ENCODE measurements at regions not wholly inside any gene's neighbourhood (a gene's known extent, or its start where the extent isn't known, plus 50 kb on each side); places are given as distances from the start of the nearest gene placed in this dataset.
A peak's percentile ranks its signal among the peaks of the same experiment; 100 is the strongest.

DNA sequence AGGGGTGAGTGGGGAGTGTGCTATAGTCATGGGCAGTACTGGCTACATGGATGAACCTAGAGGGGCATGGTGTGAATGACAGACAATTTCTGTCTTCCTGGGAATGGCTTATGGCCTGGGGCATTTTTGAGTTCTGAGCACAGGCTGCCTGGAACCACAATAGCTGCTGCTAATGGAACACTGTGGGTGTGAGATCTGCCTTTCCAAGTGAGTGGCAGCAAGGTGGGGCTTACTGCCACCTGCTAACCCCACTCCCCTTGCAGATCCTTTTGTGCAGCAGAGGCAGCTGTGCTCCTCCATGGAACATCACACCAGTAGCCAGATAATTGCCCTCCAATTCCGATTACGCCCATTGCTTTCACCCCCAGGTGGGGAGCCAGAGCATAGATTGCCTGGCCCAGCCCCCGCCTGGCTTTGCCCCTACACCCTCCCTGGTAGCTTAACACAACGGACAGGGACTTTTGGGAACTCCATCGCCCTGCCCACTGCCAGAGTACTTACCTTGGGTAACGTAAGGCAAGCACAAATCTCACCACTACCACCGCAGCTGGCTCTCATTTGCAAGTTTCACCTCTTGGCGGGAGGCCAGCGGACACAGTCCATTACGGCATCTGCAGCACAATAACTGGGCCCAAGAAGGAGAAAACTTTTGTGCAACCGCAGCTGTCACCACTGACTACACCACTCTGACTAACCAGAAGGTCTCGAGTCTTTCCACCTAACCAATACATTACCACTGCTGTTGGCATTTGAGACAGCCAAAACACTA, 421.2 kb upstream of the NWD2 start:
- no peak overlapping the region for H3K4me3 ChIP-seq
- H3K36me3 ChIP-seq: no peaks in the 10 kb centered on the region
- DNase-seq: peak; percentile 75 to 79
- no peak overlapping the region for H3K27ac ChIP-seq
- H3K4me1 ChIP-seq: peaks cover 3% of the 10 kb centered on the region; the same call in 1 of the 2 replicates
- no peaks in the 10 kb centered on the region for H3K9me3 ChIP-seq (replicated peaks)
- 0 out of 2 replicates have a peak, but pooled peaks cover 3% of the 10 kb centered on the region for H3K27me3 ChIP-seq

DNA sequence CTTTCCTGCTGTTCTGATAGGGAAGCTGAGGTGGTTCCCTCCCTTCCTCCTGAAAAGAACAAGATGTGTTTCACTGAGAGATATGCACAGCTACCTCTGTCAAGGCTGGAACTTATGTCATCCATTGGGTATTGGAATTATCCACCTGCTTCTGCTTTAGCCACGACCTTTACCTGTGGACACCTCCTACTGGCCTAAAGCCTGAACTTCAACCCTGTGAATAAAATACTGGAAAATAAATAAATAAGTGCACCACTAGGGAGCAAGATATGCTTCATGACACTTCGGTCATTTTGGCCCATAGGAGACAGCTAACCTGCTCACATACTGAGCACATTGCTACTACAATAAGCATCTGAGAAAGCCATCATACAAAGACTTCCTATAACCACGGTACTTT, 419.9 kb upstream of the NWD2 start:
- Histone ChIP-seq H3K27me3 (0 out of 2 replicates have a peak, but pooled peaks cover 3% of the 10 kb centered on the region), H3K27ac (no peak overlapping the region), H3K36me3 (no peaks in the 10 kb centered on the region), H3K4me3 (no peak overlapping the region), H3K4me1 (peaks cover 3% of the 10 kb centered on the region; the same call in 1 of the 2 replicates), H3K9me3 (replicated peaks) (no peaks in the 10 kb centered on the region)
- peak in 1 of 2 experiments; percentile 4 for DNase-seq

DNA sequence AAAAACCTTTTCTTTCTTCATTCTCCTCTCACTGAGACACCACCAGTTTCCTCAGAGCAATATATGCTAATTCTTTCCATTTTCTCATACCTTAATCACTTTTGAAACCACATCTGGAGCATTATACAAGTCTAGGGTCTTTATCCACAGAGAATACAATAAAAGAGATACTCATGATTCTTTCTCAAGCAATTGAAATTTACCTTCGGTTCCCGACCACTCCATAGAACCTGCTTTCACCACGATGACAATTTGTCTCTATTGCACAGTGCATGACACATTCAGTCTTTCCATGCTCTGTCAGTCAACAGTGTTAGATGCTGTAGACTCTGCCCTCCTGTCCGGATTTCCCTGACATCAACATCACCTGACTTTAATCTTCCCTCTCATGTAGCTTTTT, 409.3 kb upstream of the NWD2 start:
- Histone ChIP-seq H3K27me3 (peaks cover 5% of the 10 kb centered on the region; the same call in 1 of the 2 replicates), H3K27ac (no peak overlapping the region), H3K36me3 (no peaks in the 10 kb centered on the region), H3K9me3 (replicated peaks) (no peaks in the 10 kb centered on the region), H3K4me1 (no peaks in the 10 kb centered on the region), H3K4me3 (no peak overlapping the region)
- DNase-seq: no peak

- Histone ChIP-seq H3K36me3 (no peaks in the 10 kb centered on the region), H3K4me1 (no peaks in the 10 kb centered on the region), H3K27me3 (no peaks in the 10 kb centered on the region), H3K4me3 (no peak overlapping the region), H3K9me3 (replicated peaks) (no peaks in the 10 kb centered on the region), H3K27ac (no peak overlapping the region)
- DNase-seq: no peak
Measured at GRCh38 chr4:36841583-36842326, 402.8 kb upstream of the NWD2 start.

DNA sequence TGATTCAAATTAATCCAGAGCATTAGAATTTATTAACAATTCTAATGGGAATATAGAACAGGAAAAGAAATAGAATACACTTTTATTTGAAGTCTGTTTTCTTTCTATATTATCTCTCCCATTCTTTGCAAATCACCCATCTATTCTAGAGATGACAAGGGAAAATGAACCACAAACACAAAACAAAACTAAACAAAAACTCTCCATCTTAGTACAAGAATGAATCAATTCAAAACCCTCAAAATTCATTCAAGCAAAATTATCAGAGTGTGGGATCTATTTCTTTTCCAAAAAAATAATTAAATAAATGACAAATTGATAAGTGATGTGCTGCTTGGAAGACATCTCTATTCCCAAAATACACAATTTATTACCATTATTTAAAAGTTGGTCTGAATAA, 400.1 kb upstream of the NWD2 start:
- Histone ChIP-seq H3K4me3 (no peak overlapping the region), H3K27me3 (no peaks in the 10 kb centered on the region), H3K9me3 (replicated peaks) (no peaks in the 10 kb centered on the region), H3K4me1 (no peaks in the 10 kb centered on the region), H3K36me3 (no peaks in the 10 kb centered on the region), H3K27ac (no peak overlapping the region)
- no peak for DNase-seq

- Histone ChIP-seq H3K4me1 (no peaks in the 10 kb centered on the region), H3K27ac (no peak overlapping the region), H3K4me3 (no peak overlapping the region), H3K9me3 (replicated peaks) (no peaks in the 10 kb centered on the region), H3K36me3 (no peaks in the 10 kb centered on the region), H3K27me3 (no peaks in the 10 kb centered on the region)
- DNase-seq: no peak
Measured at GRCh38 chr4:36852856-36853255, 391.7 kb upstream of the NWD2 start.

DNA sequence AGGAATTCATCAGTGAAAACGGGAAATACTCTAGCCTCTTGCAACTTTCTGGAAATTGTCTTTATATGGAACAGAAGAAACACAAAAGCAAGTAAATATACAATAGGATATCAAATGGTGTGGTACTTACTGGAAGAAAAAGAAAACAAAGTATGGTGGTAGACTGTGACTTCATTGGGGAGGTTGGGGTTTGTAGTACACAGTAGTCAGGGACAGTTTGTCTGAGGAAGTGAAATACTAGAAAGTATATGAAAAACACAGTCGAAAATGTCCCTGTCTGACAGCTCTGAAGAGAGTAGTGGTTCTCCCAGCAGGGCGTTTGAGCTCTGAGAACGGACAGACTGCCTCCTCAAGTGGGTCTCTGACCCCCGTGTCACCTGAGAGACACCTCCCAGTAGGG, 390.0 kb upstream of the NWD2 start:
- Histone ChIP-seq H3K36me3 (no peaks in the 10 kb centered on the region), H3K4me3 (no peak overlapping the region), H3K9me3 (replicated peaks) (no peaks in the 10 kb centered on the region), H3K4me1 (no peaks in the 10 kb centered on the region), H3K27me3 (no peaks in the 10 kb centered on the region), H3K27ac (no peak overlapping the region)
- DNase-seq: no peak

DNA sequence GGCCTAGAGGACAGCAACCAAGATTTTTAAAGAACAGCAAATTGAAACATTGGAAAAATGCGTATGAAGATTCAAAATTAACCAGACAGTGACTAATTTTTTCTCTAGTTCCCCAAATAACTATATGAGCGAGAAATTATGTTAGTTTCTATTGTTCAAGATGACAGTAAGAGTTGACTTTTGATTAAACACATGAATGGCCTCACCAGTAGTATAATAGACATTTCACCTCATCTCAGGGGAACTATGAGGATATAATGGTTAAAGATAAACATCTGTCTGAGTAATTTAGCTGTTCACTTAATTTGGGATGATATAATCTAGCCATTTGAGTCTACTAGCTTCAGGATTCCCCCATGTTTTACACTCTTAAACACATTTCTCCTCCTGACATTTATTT, 380.9 kb upstream of the NWD2 start:
- no peaks in the 10 kb centered on the region for H3K27me3 ChIP-seq
- no peak overlapping the region for H3K27ac ChIP-seq
- no peak overlapping the region for H3K4me3 ChIP-seq
- DNase-seq: no peak
- H3K9me3 ChIP-seq (replicated peaks): no peaks in the 10 kb centered on the region
- no peaks in the 10 kb centered on the region for H3K36me3 ChIP-seq
- no peaks in the 10 kb centered on the region for H3K4me1 ChIP-seq

GRCh38 chr4:36870121-36870520, 374.4 kb upstream of the NWD2 start:
- Histone ChIP-seq H3K9me3 (replicated peaks) (no peaks in the 10 kb centered on the region), H3K4me3 (no peak overlapping the region), H3K4me1 (no peaks in the 10 kb centered on the region), H3K36me3 (no peaks in the 10 kb centered on the region), H3K27me3 (no peaks in the 10 kb centered on the region), H3K27ac (no peak overlapping the region)
- DNase-seq: no peak

DNA sequence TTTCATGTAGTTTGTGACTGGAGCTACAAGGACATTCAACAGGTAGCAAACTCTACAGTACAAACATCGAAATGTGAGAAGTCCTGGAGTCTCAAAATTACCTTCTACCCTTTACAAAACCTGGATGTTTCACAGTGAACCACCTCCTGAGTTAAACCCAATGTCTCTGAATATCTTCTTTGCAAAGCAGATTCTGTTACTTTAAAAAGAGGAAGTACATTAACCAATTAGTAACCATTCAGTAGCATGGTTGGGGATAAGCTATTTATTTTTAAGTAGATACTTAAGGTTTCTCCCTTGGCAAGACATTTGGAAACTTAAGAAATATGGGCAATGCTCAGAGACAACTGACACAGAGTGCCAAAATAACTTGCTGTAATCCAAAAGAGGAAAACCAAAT, 371.9 kb upstream of the NWD2 start:
- no peaks in the 10 kb centered on the region for H3K4me1 ChIP-seq
- H3K36me3 ChIP-seq: no peaks in the 10 kb centered on the region
- H3K9me3 ChIP-seq (replicated peaks): no peaks in the 10 kb centered on the region
- no peak overlapping the region for H3K4me3 ChIP-seq
- H3K27me3 ChIP-seq: no peaks in the 10 kb centered on the region
- no peak overlapping the region for H3K27ac ChIP-seq
- no peak for DNase-seq

DNA sequence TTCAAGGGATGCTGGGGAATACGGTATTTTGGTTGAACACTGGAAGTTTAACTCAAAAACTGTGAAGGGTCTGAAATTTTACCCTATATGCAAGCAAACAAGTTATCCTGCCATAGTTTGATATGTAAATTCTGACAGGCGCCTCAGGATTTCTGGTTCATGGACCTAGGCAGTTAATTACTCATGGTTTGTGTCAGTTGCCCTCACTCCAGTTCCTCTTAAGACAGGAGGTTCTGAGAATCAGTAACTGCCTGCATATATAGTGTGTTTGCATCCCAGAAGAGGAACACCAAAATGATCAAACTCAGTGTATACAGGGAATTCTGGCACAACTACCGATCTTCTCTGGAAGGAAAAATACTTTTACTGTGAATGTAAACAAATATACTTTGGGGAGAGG, 360.4 kb upstream of the NWD2 start:
- Histone ChIP-seq H3K36me3 (no peaks in the 10 kb centered on the region), H3K27ac (no peak overlapping the region), H3K9me3 (replicated peaks) (no peaks in the 10 kb centered on the region), H3K4me1 (no peaks in the 10 kb centered on the region), H3K4me3 (no peak overlapping the region), H3K27me3 (no peaks in the 10 kb centered on the region; the same call in 1 of the 2 replicates)
- DNase-seq: no peak

GRCh38 chr4:36891971-36892370, 352.6 kb upstream of the NWD2 start:
- no peaks in the 10 kb centered on the region for H3K9me3 ChIP-seq (replicated peaks)
- no peaks in the 10 kb centered on the region for H3K27me3 ChIP-seq
- H3K27ac ChIP-seq: no peak overlapping the region
- DNase-seq: no peak
- H3K4me1 ChIP-seq: no peaks in the 10 kb centered on the region
- no peak overlapping the region for H3K4me3 ChIP-seq
- no peaks in the 10 kb centered on the region for H3K36me3 ChIP-seq

- no peak for DNase-seq
- Histone ChIP-seq H3K27me3 (no peaks in the 10 kb centered on the region), H3K36me3 (no peaks in the 10 kb centered on the region), H3K4me3 (no peak overlapping the region), H3K27ac (no peak overlapping the region), H3K4me1 (no peaks in the 10 kb centered on the region), H3K9me3 (replicated peaks) (no peaks in the 10 kb centered on the region)
Measured at GRCh38 chr4:36900446-36900987, 344.0 kb upstream of the NWD2 start.

DNA sequence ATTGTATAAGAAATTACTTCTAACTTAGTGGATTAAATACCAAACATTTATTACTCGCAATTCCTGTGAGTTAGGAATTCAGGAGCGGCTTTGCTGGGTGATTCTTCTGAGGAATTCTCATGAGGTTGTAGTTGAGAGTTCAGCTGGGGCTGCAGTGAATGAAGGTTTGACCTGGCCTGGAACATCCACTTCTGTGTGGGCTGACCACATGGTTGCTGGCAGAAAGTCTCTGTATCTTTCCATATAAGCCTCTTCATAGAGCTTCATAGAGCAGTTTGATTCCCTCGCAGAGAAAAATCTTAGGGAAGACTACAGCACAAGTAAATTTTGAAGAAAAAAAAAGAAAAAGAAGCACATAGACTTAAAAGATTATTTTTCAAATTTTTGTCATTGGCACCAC, 339.7 kb upstream of the NWD2 start:
- H3K27ac ChIP-seq: no peak overlapping the region
- H3K4me3 ChIP-seq: no peak overlapping the region
- no peaks in the 10 kb centered on the region for H3K4me1 ChIP-seq
- no peaks in the 10 kb centered on the region for H3K27me3 ChIP-seq
- DNase-seq: no peak
- H3K9me3 ChIP-seq (replicated peaks): no peaks in the 10 kb centered on the region
- no peaks in the 10 kb centered on the region for H3K36me3 ChIP-seq

DNA sequence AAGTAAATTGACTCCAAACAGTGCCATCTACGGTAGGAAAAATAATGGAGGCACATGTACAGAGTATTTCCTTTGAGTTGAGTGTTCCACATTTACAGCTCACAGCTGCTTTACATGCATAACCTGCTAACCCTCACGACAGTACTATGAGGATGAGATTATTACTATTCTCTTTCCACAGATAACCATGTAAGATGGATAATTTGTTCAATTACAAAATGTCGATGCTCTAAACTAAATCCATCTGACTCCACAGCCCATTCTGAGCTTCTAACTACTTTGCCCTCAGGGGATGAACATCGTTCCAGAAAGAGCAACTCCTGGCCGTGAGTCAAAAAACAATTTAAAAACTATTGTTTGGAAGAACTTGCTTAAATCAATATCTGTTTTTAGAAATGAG, 330.4 kb upstream of the NWD2 start:
- Histone ChIP-seq H3K27me3 (no peaks in the 10 kb centered on the region), H3K4me1 (no peaks in the 10 kb centered on the region)

More for the DNA sequence above, 330.4 kb upstream of the NWD2 start:
- no peak for DNase-seq
- no peak overlapping the region for H3K27ac ChIP-seq
- H3K4me3 ChIP-seq: no peak overlapping the region
- no peaks in the 10 kb centered on the region for H3K36me3 ChIP-seq
- H3K9me3 ChIP-seq (replicated peaks): no peaks in the 10 kb centered on the region
